Stimulated activated CD8-positive, alpha-beta memory T cell treated with anti-CD3 and anti-CD28 coated beads, Interleukin-15, amount 100 ng/mL, for 1 hour (primary cell): ENCODE measurements at regions not wholly inside any gene's neighbourhood (a gene's known extent, or its start where the extent isn't known, plus 50 kb on each side); places are given as distances from the start of the nearest gene placed in this dataset.

Experiments used
- DNase-seq: peaks from one replicate; pipeline ENCODE4 v3.0.0-alpha.2; 2020; ENCODE audit warnings: low read depth

DNA sequence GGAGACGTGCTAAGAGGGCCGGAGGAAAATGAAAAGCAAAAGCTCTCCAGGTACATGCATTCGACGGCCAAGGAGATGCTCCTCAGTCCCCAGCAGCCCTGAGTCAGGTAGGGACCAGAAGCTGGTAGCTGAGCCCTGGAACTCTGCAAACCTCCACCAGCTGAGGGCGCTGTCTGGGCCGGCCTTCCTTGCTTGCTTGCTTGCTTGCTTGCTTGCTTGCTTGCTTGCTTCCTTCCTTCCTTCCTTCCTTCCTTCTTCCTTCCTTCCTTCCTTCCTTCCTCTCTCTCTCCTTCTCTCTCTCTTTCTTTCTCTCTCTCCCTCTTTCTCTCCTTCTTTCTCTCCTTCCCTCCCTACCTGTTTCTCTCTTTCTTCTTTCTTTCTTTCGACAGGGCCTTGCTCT lies 94.6 kb upstream of the RASGRF1 start:
- no peak for DNase-seq

DNA sequence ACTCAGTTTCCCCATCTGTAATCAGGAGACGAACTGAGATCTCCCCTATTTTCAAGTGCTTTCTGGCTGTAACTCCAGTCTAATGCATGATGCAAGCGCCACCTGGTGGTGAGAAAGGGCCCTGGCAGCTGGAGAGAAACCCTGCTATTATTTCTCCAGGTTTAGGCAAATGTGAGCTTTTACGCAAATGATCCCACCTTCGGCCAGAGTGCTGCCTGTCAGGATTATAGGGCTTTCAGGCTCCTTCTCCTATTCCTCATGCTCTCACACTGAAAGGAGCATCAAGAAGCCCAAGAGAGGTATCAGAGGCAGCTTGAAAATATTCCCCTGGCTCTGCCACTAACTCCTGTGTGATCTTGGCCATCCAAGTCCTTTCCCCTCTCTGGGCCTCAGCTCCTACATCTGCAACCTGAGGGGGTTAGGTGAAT lies 93.9 kb upstream of the RASGRF1 start:
- peak; percentile 41 for DNase-seq

GRCh38 chr15:79180318-79180717 lies 89.7 kb upstream of the RASGRF1 start:
- no peak for DNase-seq

GRCh38 chr15:79179597-79179996 lies 89.0 kb upstream of the RASGRF1 start:
- no peak for DNase-seq

GRCh38 chr15:79179108-79179561 lies 88.6 kb upstream of the RASGRF1 start:
- DNase-seq, result no peak

- no peak for DNase-seq
Observed at GRCh38 chr15:79178594-79178993, 88.0 kb upstream of the RASGRF1 start.

GRCh38 chr15:79176151-79176550 lies 85.6 kb upstream of the RASGRF1 start:
- no peak for DNase-seq

DNA sequence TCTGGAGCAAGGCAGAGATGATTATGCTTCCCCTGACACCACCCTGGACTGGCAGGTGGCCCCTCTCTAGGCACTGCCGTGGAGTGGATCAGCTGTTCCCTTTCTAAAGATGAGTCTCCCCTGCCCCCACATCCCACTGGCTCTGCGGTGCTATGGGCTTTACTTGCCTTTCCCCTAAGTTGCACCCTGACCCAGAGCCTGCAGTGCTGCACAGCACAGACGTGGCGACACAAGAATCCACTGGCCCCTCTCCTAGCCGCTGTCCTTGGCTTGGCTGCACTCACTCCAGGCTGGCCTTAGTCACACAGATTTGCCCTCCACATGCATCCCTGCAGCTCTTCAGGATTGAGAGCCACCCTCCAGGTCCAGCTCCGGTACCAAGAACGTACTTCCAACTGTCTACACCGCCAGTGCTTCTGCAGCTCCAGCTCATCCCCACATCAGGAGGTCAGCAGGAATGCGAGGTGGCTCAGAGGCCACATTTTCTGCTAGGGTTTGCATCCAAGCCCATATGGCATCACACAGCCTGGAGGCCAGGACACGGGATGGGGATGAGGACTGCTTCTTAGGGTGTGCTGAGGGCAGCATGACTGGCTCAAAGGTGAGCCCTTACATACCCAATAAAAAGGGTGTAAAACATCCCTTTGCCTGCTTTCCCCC lies 82.4 kb upstream of the RASGRF1 start:
- DNase-seq, result no peak

DNA sequence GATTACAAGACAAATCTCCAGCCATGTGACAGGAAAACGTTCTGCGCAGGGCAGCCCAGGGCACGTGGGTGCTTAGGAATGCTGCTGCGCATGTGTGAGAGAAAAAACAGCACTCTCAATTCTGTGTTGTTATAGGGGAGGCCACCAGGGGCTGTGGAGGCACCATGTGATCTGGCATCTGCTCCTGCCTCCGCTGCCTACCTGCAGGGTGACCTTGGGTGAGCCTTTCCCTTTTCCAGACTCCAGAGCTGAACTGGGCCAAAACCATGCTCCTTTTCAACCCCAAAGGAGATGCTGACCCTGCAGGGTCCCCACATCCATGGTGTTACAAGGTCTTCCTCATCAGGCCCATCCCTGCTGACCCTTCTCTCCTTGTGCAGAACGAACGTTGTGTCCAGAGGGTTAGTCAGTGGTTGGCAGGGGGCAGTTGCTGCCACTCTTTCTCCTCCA lies 81.5 kb upstream of the RASGRF1 start:
- no peak for DNase-seq

- DNase-seq, result no peak
Observed at GRCh38 chr15:79171320-79172031, 80.9 kb upstream of the RASGRF1 start.

DNA sequence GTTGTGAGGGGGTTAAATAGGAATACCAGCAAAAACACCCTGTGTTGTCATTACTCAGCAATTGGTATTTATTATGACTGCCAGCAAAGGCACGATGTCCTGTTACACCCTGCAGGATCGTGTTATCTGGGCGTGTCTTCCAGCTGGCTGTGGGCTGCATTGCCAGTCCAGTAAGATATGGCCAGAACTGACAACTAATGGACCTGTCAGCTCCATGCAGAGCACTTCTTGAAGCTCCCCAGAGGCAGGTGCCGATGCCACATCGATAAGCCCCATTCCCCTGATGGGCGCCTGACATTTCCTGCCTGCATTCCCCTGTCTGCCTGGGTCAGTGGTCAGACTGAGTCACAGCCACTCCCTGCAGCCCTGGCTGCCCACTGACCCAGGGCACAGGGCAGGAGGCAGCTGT lies 79.7 kb upstream of the RASGRF1 start:
- DNase-seq, result no peak

DNA sequence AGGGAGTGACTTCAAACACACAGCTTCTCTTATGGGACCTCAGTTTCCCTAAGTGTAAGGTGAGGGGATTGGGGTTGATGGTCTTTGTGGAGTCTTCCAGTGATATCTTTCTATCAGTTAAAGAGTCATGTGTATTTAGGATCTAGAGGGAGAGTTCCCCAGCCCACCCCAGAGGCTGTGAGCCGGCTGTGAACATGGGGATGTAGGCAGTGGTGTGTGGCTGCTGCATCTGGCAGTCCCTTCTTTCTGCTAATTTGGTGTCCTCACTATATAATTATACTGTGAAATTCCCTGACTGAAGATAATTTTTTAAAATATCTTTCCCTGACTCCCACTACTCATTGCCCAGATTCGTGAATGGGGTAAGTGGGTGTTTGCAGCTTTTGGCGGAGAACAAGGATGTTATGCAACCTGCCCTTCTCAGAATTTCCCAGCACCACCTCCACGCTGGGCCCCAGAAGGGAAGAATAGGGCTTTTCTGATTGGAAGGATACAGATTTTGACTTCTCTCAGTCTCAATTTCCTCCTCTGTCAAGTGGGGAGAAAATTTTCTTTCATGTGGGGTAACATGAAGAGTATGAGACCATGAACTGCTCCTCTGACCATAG lies 79.0 kb upstream of the RASGRF1 start:
- DNase-seq, result no peak

GRCh38 chr15:79168922-79169456 lies 78.4 kb upstream of the RASGRF1 start:
- no peak for DNase-seq

- no peak for DNase-seq
Observed at GRCh38 chr15:79167776-79168175, 77.2 kb upstream of the RASGRF1 start.

GRCh38 chr15:79166311-79166955 lies 75.9 kb upstream of the RASGRF1 start:
- DNase-seq, result no peak

DNA sequence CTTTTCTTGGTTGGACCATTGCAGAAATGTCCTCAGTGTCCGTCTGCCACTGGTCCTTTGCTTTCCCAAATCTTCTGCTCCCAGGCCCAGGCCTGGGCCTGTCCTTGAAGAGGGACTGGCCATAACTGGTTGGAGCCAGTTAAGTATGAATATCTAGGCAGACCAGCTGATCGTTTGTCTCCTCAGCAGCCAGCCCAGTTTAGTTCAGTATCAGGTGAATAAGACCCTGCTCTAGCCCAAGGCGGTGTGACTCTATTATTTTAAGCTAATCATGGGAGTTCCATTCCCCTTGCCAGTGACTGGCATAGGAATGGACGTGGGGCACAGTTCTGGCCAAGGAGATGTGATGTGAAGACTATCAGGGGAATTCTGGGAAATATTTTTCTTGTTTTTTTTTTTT lies 73.9 kb upstream of the RASGRF1 start:
- no peak for DNase-seq

DNA sequence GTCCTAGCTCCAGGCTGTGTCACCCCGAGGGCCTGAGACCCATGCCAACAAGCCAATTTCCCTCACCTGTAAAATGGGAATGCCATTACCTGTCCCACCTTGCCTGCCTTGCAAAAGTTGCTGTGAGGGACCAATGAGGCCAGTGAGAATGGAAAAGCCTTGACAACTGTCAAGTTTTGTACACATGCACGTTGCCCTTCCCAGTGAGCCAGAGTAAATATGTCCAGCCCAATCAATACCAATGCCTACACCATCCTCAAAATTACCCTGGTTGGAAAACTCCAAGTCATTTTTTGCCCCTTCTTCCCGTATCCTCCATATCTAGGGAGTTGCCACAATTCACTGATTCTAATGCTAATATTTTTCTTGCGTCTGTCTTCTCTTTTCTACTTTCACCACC lies 73.5 kb upstream of the RASGRF1 start:
- DNase-seq, result no peak

DNA sequence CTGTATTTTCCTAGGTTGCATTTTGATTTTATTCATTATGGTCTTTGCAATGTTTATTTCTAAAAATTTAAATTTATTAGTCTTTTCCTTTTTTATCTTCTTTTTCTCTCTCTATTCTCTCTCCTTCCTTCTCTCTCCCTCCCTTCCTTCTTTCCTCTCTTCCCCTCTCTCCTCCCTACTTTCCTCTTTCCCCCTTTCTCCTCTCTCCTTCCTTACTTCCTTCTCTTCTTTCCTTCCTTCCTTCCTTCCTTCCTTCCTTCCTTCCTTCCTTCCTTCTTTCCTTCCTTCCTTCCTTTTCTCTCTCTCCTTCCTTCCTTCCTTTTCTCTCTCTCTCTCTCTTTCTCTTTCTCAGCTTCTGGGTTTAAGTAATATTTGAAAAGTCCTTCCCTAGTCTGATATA lies 72.8 kb upstream of the RASGRF1 start:
- DNase-seq, result no peak

- DNase-seq, result no peak
Observed at GRCh38 chr15:79161837-79162508, 71.4 kb upstream of the RASGRF1 start.

GRCh38 chr15:79160211-79160610 lies 69.6 kb upstream of the RASGRF1 start:
- DNase-seq, result no peak

GRCh38 chr15:79157631-79158592 lies 67.3 kb upstream of the RASGRF1 start:
- no peak for DNase-seq
